HG03175 (cell line): ENCODE measurements at regions not wholly inside any gene's neighbourhood (a gene's known extent, or its start where the extent isn't known, plus 50 kb on each side); places are given as distances from the start of the nearest gene placed in this dataset.
A peak's percentile ranks its signal among the peaks of the same experiment; 100 is the strongest.
"Not testable (repeated sequence)": the region's sequence is repeated elsewhere in the genome, so short reads cannot be mapped to it uniquely, and the experiment has no call there.

Experiments used
- ATAC-seq: cut with Tn5 transposase; IDR thresholded peaks from one replicate; pipeline ENCODE4 v1.9.1; 2021; ENCODE audit warnings: mild to moderate bottlenecking, moderate library complexity; ENCODE audit not compliant: unreplicated experiment

- ATAC-seq = not testable (repeated sequence)
Measured at GRCh38 chr14:106011631-106012360, 485.4 kb downstream of the TMEM121 start.

- ATAC-seq = not testable (repeated sequence)
Measured at GRCh38 chr14:106012361-106012725, 486.0 kb downstream of the TMEM121 start.

- ATAC-seq = no peak
Measured at GRCh38 chr14:106013879-106014376, 487.5 kb downstream of the TMEM121 start.

- not testable (repeated sequence) for ATAC-seq
Measured at GRCh38 chr14:106017952-106018351, 491.6 kb downstream of the TMEM121 start.

- ATAC-seq = no peak
Measured at GRCh38 chr14:106021832-106022231, 495.4 kb downstream of the TMEM121 start.

GRCh38 chr14:106022648-106023047 is 496.3 kb downstream of the TMEM121 start:
- ATAC-seq = not testable (repeated sequence)

- no peak for ATAC-seq
Measured at GRCh38 chr14:106023411-106023810, 497.0 kb downstream of the TMEM121 start.

GRCh38 chr14:106024983-106025604 is 498.7 kb downstream of the TMEM121 start:
- ATAC-seq = no peak

- no peak for ATAC-seq
Measured at GRCh38 chr14:106026026-106026425, 499.6 kb downstream of the TMEM121 start.

- ATAC-seq = not testable (repeated sequence)
Measured at GRCh38 chr14:106027759-106028158, 501.4 kb downstream of the TMEM121 start.

- ATAC-seq = no peak
Measured at GRCh38 chr14:106029959-106030358, 503.6 kb downstream of the TMEM121 start.

GRCh38 chr14:106037380-106037779 is 511.0 kb downstream of the TMEM121 start:
- ATAC-seq = no peak

GRCh38 chr14:106038263-106038662 is 511.9 kb downstream of the TMEM121 start:
- no peak for ATAC-seq

GRCh38 chr14:106039400-106039799 is 513.0 kb downstream of the TMEM121 start:
- no peak for ATAC-seq

- ATAC-seq = no peak
Measured at GRCh38 chr14:106044515-106044914, 518.1 kb downstream of the TMEM121 start.

GRCh38 chr14:106044949-106045596 is 518.7 kb downstream of the TMEM121 start:
- peak; percentile 45 for ATAC-seq

- no peak for ATAC-seq
Measured at GRCh38 chr14:106051796-106052195, 525.4 kb downstream of the TMEM121 start.

- ATAC-seq = no peak
Measured at GRCh38 chr14:106055289-106055688, 528.9 kb downstream of the TMEM121 start.

- no peak for ATAC-seq
Measured at GRCh38 chr14:106058342-106058741, 532.0 kb downstream of the TMEM121 start.

- ATAC-seq = no peak
Measured at GRCh38 chr14:106060276-106060975, 534.0 kb downstream of the TMEM121 start.

GRCh38 chr14:106061877-106062500 is 535.6 kb downstream of the TMEM121 start:
- not testable (repeated sequence) for ATAC-seq
